GM19324 (cell line): ENCODE measurements at regions not wholly inside any gene's neighbourhood (a gene's known extent, or its start where the extent isn't known, plus 50 kb on each side); places are given as distances from the start of the nearest gene placed in this dataset.

Experiments used
- ATAC-seq: cut with Tn5 transposase; IDR thresholded peaks from one replicate; pipeline ENCODE4 v1.9.1; 2021; ENCODE audit warnings: mild to moderate bottlenecking, moderate library complexity; ENCODE audit not compliant: unreplicated experiment, low FRiP score

GRCh38 chr7:33725111-33726025, 180.0 kb upstream of the BMPER start:
- no peak for ATAC-seq

GRCh38 chr7:33726582-33726981, 178.8 kb upstream of the BMPER start:
- ATAC-seq = no peak

- ATAC-seq = no peak
Measured at GRCh38 chr7:33727315-33727714, 178.0 kb upstream of the BMPER start.

GRCh38 chr7:33728873-33729551, 176.3 kb upstream of the BMPER start:
- ATAC-seq = no peak

- ATAC-seq = no peak
Measured at GRCh38 chr7:33729726-33730125, 175.6 kb upstream of the BMPER start.

- ATAC-seq = no peak
Measured at GRCh38 chr7:33730958-33731357, 174.4 kb upstream of the BMPER start.

- no peak for ATAC-seq
Measured at GRCh38 chr7:33731912-33732311, 173.4 kb upstream of the BMPER start.

GRCh38 chr7:33732462-33732861, 172.9 kb upstream of the BMPER start:
- ATAC-seq = no peak

- no peak for ATAC-seq
Measured at GRCh38 chr7:33733870-33734650, 171.3 kb upstream of the BMPER start.

- no peak for ATAC-seq
Measured at GRCh38 chr7:33735403-33735802, 169.9 kb upstream of the BMPER start.

- no peak for ATAC-seq
Measured at GRCh38 chr7:33736521-33737221, 168.7 kb upstream of the BMPER start.

- ATAC-seq = no peak
Measured at GRCh38 chr7:33738260-33738935, 166.9 kb upstream of the BMPER start.

- no peak for ATAC-seq
Measured at GRCh38 chr7:33739286-33739685, 166.1 kb upstream of the BMPER start.

GRCh38 chr7:33742521-33742920, 162.8 kb upstream of the BMPER start:
- ATAC-seq = no peak

GRCh38 chr7:33742999-33743587, 162.2 kb upstream of the BMPER start:
- ATAC-seq = no peak

GRCh38 chr7:33743594-33743993, 161.7 kb upstream of the BMPER start:
- no peak for ATAC-seq

GRCh38 chr7:33744293-33745075, 160.9 kb upstream of the BMPER start:
- no peak for ATAC-seq

GRCh38 chr7:33745934-33746333, 159.4 kb upstream of the BMPER start:
- ATAC-seq = no peak

- no peak for ATAC-seq
Measured at GRCh38 chr7:33748793-33749192, 156.5 kb upstream of the BMPER start.
